ENCODE measurements at regions not wholly inside any gene's neighbourhood (a gene's known extent, or its start where the extent isn't known, plus 50 kb on each side); places are given as distances from the start of the nearest gene placed in this dataset.

GRCh38 chr7:53811555-53812079 is 730.6 kb upstream of the VSTM2A start:
- WGBS, 4 donors, result 90 to 94% (median 92%) methylated on average over 18 to 22 of the region's 22 CpGs
- DNase-seq, result peak in 1 of 7 donors; percentile 29
- H3K36me3 ChIP-seq (replicated peaks in 1 of 2), result no peaks in the 10 kb centered on the region
- no peaks in the 10 kb centered on the region for H3K4me1 ChIP-seq (replicated peaks in 1 of 2)
- intact Hi-C loops (cut with DNase I), result no loop called here
- no peak overlapping the region for H3K27ac ChIP-seq
- TF ChIP-seq, protein P1, sequence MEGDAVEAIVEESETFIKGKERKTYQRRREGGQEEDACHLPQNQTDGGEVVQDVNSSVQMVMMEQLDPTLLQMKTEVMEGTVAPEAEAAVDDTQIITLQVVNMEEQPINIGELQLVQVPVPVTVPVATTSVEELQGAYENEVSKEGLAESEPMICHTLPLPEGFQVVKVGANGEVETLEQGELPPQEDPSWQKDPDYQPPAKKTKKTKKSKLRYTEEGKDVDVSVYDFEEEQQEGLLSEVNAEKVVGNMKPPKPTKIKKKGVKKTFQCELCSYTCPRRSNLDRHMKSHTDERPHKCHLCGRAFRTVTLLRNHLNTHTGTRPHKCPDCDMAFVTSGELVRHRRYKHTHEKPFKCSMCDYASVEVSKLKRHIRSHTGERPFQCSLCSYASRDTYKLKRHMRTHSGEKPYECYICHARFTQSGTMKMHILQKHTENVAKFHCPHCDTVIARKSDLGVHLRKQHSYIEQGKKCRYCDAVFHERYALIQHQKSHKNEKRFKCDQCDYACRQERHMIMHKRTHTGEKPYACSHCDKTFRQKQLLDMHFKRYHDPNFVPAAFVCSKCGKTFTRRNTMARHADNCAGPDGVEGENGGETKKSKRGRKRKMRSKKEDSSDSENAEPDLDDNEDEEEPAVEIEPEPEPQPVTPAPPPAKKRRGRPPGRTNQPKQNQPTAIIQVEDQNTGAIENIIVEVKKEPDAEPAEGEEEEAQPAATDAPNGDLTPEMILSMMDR (IDR thresholded peaks at IDR 0.05), result no peak
- TF ChIP-seq POLR2A (IDR thresholded peaks at IDR 0.05), result no peak
- no peaks in the 10 kb centered on the region for H3K9me3 ChIP-seq (replicated peaks in 1 of 3)
- no peak overlapping the region for H3K4me3 ChIP-seq
- no peaks in the 10 kb centered on the region for H3K27me3 ChIP-seq

DNA sequence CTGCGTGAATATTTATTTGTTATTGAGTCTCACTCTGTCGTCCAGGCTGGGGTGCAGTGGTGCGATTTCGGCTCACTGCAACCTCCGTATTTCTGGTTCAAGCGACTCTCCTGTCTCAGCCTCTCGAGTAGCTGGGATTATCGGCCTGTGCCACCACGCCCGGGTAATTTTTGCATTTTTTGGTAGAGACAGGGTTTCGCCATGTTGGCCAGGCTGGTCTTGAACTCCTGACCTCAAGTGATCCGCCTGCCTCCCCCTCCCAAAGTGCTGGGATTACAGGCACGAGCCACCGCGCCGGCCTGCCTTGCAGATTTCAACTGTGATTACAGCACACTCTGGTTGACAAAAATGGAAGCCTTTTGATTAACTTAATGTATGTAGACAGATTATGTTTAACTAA is 730.0 kb upstream of the VSTM2A start:
- Histone ChIP-seq H3K4me3 (no peak overlapping the region), H3K36me3 (replicated peaks in 1 of 2) (no peaks in the 10 kb centered on the region), H3K27me3 (no peaks in the 10 kb centered on the region), H3K27ac (no peak overlapping the region), H3K4me1 (replicated peaks in 1 of 2) (no peaks in the 10 kb centered on the region), H3K9me3 (replicated peaks in 1 of 3) (no peaks in the 10 kb centered on the region)
- WGBS, 4 donors, result 91 to 93% (median 92%) methylated on average over 16 of the region's 16 CpGs
- TF ChIP-seq, protein P1 (IDR thresholded peaks at IDR 0.05), result no peak
- no peak for TF ChIP-seq POLR2A (IDR thresholded peaks at IDR 0.05)
- intact Hi-C loops (cut with DNase I), result no loop called here
- no peak for DNase-seq

DNA sequence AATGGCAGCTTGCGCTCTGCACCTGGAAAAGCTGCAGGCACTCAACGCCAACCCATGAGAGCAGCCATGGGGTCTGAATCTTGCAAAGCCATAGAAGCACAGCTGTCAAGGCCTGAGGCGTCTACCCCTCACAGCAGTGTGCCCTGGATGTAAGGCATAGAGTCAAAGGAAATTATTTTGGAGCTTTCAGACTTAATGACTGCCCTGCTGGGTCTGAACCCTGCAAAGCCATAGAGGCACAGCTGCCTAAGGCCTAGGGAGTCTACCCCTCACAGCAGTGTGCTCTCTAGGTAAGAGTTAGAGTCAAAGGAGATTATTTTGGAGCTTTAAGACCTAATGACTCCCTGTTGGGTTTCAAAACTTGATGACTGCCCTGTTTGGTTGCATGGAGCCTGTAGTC is 706.9 kb upstream of the VSTM2A start:
- 50 to 89% (median 82%) methylated on average over 1 to 3 of the region's 3 CpGs for WGBS, 4 donors
- TF ChIP-seq POLR2A (IDR thresholded peaks at IDR 0.05), result no peak
- TF ChIP-seq, protein P1 (IDR thresholded peaks at IDR 0.05), result no peak
- no peaks in the 10 kb centered on the region for H3K27me3 ChIP-seq
- no peak overlapping the region for H3K27ac ChIP-seq
- H3K4me3 ChIP-seq, result no peak overlapping the region
- H3K4me1 ChIP-seq (replicated peaks in 1 of 2), result no peaks in the 10 kb centered on the region
- intact Hi-C loops (cut with DNase I), result no loop called here
- DNase-seq, result no peak
- H3K36me3 ChIP-seq (replicated peaks in 1 of 2), result no peaks in the 10 kb centered on the region
- H3K9me3 ChIP-seq (replicated peaks in 1 of 3), result no peaks in the 10 kb centered on the region

DNA sequence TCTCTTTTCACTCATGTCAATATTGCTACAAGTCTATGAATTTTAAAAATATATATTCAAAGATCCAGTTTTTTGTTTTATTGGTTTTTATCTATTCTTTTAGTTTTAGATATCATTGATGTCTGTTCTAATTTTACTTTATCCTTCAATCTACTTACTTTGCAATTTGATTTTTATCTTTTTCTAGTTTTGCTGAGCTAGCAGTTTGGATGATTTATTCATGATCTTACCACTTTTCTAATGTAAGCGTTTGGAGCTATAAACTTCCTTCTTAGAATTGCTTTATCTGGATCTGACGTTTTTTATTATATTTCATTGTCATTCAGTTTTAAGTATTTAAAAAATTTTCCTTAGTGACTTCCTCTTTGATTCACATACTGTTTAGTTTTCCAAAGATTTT is 664.5 kb upstream of the VSTM2A start:
- Histone ChIP-seq H3K27ac (no peak overlapping the region), H3K36me3 (replicated peaks in 1 of 2) (no peaks in the 10 kb centered on the region), H3K9me3 (replicated peaks in 1 of 3) (no peaks in the 10 kb centered on the region), H3K4me3 (no peak overlapping the region), H3K4me1 (replicated peaks in 1 of 2) (no peaks in the 10 kb centered on the region), H3K27me3 (no peaks in the 10 kb centered on the region)
- no peak for TF ChIP-seq POLR2A (IDR thresholded peaks at IDR 0.05)
- TF ChIP-seq, protein P1 (IDR thresholded peaks at IDR 0.05), result no peak
- WGBS, 4 donors, result 11 to 29% (median 24%) methylated on average over 2 of the region's 2 CpGs
- intact Hi-C loops (cut with DNase I), result no loop called here
- no peak for DNase-seq

All from adrenal gland (tissue), 9 donors.